Epithelial cell of prostate (primary cell): ENCODE measurements at regions not wholly inside any gene's neighbourhood (a gene's known extent, or its start where the extent isn't known, plus 50 kb on each side); places are given as distances from the start of the nearest gene placed in this dataset.
"Not testable (repeated sequence)": the region's sequence is repeated elsewhere in the genome, so short reads cannot be mapped to it uniquely, and the experiment has no call there.

Experiments
- DNase-seq: peaks from one replicate; pipeline ENCODE4 v3.0.0-alpha.2; 2011; ENCODE audit warnings: low read depth, low spot score
- H3K27ac ChIP-seq: fragments of 450-650 bp; 2 replicates; pipeline ENCODE4 v1.5.1; 2017; ENCODE audit warnings: mild to moderate bottlenecking

GRCh38 chrY:10627116-10627515 is 1099.4 kb downstream of the TSPY10 start:
- DNase-seq, result peak; percentile 98
- no peak overlapping the region for H3K27ac ChIP-seq

GRCh38 chrY:10648813-10649212 is 1121.1 kb downstream of the TSPY10 start:
- DNase-seq, H3K27ac ChIP-seq: not testable (repeated sequence)

GRCh38 chrY:10657120-10657519 is 1129.4 kb downstream of the TSPY10 start:
- not testable (repeated sequence) for H3K27ac ChIP-seq, DNase-seq

GRCh38 chrY:10666785-10667184 is 1139.1 kb downstream of the TSPY10 start:
- no peak for DNase-seq
- no peak overlapping the region for H3K27ac ChIP-seq

DNA sequence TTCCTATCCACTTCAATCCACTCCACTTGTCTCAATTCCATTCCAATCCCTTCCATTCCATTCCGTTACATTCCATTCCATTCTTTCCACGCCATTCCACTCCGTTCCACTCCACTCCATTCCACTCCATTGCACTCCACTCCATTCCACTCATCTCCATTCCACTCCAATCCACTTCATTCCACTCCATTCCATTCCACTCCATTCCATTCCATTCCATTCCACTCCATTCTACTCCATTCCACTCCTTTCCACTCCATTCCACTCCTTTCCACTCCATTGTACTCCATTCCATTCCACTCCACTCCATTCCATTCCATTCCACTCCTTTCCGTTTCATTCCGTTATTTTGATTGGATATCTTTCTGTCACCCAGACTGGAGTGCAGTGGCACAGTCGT is 1158.7 kb downstream of the TSPY10 start:
- DNase-seq, result no peak
- H3K27ac ChIP-seq, result no peak overlapping the region
